SK-N-SH (cell line): ENCODE measurements at regions not wholly inside any gene's neighbourhood (a gene's known extent, or its start where the extent isn't known, plus 50 kb on each side); places are given as distances from the start of the nearest gene placed in this dataset.

Experiments used
- CHD2 ChIP-seq: fragments of 150-350 bp; IDR thresholded peaks from 2 replicates; pipeline ENCODE4 v1.6.1; 2018; ENCODE audit warnings: low read length; ENCODE audit not compliant: partially characterized antibody
- CTCF ChIP-seq: fragments of 200-600 bp; sonication (generic); IDR thresholded peaks from 2 replicates; pipeline ENCODE4 v1.6.1; 2017; ENCODE audit warnings: antibody characterized with exemption, mild to moderate bottlenecking, moderate library complexity
- TAF1 ChIP-seq: IDR thresholded peaks from 2 replicates; pipeline ENCODE4 v1.6.1; 2012; ENCODE audit warnings: low read depth, mild to moderate bottlenecking, low read length, moderate library complexity, borderline replicate concordance

GRCh38 chr2:48250474-48250844, 64.0 kb upstream of the FOXN2 start:
- no peak for TF ChIP-seq CTCF
- no peak for TF ChIP-seq TAF1
- no peak for TF ChIP-seq CHD2
